HL-60/S4 (cell line): ENCODE measurements at regions not wholly inside any gene's neighbourhood (a gene's known extent, or its start where the extent isn't known, plus 50 kb on each side); places are given as distances from the start of the nearest gene placed in this dataset.

Source experiments
- in situ Hi-C: fragments of 300-500 bp; cut with MboI; formaldehyde crosslinking; loops from 2 replicates; pipeline ENCODE4 v1.14.3; 2022; ENCODE audit warnings: low sequenced_read_pairs

DNA sequence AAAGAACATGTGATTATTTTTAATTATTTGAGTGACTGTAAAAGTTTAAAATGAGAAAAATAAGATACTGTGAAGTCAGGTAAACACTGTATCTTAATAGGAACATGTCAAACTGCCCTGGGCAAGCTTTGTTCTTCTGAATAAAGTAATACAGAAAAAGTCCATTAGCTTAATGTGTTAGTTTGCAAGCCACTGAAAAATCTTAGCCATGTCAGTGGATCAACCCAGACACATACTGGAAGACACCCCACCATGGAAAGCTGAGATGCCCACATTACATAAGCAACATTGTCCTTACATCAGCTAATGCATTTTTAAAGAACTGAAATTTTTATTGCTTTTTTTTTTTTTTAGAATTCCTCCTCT lies 155.2 kb downstream of the BBOX1 start:
- in situ Hi-C loops, result loop anchor here (25.0 kb wide), 1 partner anchor 266 kb away; the partner anchor contains the start of gene LGR4

DNA sequence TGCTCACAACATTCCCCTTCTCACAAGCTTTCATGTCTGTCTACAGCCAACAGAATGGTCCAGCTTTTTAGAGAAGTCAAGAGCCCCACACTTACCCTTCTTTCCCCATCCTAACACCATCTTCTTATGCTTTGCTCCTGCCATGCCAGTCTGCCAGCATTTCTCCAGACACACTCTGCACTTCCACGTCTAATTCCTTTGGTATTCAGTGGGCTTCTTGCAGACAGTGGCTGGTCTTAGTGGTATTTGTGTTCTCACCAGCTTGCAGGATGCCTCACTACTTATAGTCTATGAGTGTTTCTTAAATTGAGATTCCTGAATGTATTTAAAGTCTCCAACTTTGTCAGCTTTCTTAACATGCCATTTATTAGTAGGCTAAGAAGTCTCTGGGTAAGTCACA lies 154.4 kb downstream of the BBOX1 start:
- in situ Hi-C loops, result loop anchor here (25.0 kb wide), 1 partner anchor 267 kb away; the partner anchor contains the start of gene LGR4

DNA sequence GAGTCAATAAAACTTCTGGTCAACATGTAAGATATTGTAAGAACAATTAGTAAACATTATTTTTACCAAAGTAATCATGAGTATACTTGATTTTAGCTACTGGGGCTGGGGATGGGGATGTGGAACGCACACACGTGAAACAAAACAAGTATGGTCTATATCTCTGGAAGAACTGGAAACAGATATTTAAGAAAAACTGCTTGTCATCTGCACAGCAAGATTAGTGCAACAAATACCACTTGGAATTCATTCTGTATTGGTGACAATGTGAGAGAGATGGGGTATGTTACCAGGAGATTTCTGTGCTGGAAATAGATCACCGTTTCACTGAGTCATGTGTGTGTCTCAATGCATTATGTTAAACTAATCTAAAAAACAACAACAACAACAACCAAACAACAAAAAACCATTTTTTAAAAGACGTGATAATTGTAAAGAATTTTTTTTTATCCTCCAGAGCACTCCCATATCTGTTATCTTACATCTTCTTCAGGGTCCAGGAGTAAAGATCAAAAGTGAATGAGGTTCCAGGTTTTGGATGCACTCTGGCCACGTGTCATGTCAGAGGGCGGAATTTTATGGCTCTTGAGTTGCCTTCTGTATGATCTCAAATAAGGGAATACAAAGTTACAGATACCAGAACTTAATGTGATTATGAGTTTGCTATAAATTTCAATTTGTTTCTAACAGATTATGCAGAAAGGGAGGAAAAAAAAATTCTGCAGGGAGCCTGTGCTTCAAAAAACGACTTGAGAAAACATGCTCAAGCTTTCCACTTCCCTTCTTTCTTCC lies 153.0 kb downstream of the BBOX1 start:
- in situ Hi-C loops, result loop anchor here (25.0 kb wide), 1 partner anchor 269 kb away; the partner anchor contains the start of gene LGR4

DNA sequence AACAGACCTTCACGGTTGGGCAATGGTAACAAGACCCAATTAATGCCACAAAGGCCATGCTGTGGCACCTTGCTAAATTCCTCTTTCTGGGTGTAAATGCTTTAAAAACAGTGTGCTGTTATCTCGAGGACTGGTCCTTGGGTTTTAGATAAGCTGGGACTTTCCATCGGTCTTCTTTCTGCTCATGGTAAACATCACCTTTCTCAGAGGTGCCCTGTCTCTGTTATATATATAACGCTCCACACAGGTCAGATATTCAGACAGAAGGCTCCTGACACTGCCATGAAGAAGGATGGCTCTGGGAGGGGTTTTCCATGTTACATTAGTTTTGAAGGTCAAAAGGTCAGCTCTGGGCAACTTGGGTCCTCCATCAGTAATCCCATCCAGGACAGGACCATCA lies 151.6 kb downstream of the BBOX1 start:
- in situ Hi-C loops, result loop anchor here (25.0 kb wide), 1 partner anchor 270 kb away; the partner anchor contains the start of gene LGR4

DNA sequence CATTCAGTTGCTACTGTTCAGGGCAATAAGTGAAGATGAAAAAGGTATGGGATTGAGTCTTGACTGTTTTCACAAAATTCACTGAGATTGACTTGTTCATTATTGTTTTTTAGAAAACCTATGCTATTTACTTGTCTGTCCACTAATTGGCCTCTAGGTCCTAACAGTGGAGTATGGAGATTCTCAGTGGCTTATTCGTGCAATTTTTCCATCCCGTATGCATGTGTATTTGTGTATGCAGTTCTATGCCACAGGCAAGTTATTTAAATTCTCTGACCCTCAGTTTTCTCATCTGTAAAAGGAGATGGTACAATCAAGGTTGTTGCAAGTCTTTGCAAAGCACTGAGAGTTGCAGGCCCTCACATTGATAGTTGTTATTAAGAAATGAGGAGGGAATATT lies 151.0 kb downstream of the BBOX1 start:
- in situ Hi-C loops, result loop anchor here (25.0 kb wide), 1 partner anchor 271 kb away; the partner anchor contains the start of gene LGR4

DNA sequence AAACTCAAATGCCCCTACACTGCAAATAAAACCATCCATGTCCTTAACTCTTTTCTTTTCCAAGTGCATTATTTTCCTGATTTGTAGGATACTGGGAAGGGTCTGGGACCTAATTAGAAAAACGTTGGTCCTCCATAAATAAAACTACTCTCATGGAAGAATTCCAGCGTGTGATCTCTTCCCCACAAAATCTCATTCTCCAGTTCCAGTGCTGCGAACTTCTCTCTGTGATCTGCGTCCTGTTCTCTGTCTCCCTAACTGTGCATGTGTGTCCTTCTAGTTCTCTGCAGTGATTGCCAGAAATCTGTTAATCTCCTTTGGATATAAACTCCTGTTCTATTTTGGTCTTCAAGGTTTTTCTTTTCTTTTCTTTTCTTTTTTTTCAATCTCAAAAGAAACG lies 148.1 kb downstream of the BBOX1 start:
- in situ Hi-C loops, result loop anchor here (25.0 kb wide), 1 partner anchor 274 kb away; the partner anchor contains the start of gene LGR4

DNA sequence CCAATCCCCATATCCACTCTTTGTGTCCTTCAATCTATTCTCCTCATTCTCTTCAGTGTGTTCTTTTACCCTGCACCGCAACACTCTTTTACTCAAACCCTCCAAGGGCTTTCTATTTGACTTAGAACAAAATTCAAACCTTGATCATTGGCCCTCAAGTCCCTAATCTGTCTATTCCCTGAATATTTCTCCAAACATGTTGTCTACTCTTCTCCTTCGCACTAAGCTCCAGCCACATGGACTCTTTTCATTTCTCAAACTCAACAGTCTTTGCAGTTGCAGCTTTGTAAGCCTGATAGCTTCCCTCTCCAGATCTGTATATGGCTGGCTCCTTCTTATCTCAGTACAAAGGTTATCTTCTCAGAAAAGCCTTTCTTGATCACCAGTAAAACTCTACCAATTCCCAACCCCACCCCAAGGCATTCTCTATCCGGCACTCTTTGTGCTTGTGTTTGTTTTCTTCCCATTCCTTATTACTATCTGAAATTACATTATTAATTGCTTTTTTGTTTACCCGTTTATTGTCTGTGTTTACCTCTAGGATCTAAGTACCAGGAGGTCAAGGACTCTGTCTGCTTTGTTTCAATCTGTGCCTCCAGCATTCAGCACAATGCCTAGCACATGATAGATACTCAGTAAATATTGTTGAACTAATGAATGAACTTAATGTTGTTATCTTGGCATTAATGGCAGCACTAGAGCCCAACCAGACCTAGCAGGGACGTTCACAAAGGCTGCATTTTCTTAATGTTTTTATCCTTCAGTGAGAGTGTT lies 147.4 kb downstream of the BBOX1 start:
- in situ Hi-C loops, result loop anchor here (25.0 kb wide), 1 partner anchor 274 kb away; the partner anchor contains the start of gene LGR4

DNA sequence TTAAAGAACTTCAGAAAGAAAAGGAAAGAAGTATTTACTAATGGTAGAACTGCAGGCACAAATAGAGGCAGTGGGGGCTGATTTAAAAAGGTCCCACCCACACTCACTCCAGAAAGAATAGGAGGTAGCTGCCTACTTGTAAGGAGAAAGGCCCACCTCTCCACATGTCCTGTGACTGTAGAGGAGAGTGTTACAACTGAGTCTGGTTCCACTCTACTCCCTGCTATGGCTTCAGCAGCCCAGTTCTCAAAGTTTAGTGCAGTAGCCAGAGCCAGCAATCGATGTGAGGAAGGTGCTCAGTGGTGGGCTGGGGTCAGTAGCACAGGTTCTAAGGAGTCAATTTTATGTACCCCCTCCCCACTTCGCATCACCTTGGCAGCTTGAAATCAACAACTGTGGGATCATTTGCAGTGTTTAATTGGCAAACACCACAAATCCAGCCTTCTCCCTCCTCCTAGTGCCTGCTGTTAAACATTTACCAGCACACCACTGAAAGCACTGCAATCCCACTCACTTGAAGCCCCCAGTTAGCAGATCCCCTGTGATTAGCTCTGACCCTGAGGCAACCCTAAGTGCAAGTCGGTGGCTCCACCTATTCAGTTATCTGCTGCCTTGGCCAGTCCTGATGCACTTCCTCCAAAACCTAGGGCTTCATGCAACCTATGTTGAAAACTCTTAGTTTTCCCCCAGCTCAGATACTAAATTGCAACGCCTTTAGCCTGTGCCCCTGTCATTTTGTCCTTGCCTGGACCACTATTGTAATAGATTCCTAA lies 146.6 kb downstream of the BBOX1 start:
- in situ Hi-C loops, result loop anchor here (25.0 kb wide), 1 partner anchor 275 kb away; the partner anchor contains the start of gene LGR4

DNA sequence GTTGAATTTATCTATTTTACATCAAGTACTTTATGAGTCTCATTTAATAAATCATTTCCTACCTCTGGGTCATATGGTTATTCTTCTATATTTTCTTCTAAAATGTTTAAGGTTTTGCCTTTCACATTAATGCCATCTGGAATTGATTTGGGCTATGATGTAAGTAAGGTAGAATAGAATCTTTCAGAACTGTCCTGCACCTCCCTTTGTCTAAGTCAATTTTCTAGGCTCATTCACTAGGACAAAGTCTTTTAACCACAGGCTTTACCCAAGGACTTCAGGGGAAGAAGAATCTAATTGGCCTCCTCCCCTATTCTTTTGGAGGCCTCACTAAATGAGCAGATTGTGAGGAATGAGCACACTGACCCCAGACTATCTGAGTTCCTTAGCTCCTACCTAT lies 146.0 kb downstream of the BBOX1 start:
- in situ Hi-C loops, result loop anchor here (25.0 kb wide), 1 partner anchor 276 kb away; the partner anchor contains the start of gene LGR4

DNA sequence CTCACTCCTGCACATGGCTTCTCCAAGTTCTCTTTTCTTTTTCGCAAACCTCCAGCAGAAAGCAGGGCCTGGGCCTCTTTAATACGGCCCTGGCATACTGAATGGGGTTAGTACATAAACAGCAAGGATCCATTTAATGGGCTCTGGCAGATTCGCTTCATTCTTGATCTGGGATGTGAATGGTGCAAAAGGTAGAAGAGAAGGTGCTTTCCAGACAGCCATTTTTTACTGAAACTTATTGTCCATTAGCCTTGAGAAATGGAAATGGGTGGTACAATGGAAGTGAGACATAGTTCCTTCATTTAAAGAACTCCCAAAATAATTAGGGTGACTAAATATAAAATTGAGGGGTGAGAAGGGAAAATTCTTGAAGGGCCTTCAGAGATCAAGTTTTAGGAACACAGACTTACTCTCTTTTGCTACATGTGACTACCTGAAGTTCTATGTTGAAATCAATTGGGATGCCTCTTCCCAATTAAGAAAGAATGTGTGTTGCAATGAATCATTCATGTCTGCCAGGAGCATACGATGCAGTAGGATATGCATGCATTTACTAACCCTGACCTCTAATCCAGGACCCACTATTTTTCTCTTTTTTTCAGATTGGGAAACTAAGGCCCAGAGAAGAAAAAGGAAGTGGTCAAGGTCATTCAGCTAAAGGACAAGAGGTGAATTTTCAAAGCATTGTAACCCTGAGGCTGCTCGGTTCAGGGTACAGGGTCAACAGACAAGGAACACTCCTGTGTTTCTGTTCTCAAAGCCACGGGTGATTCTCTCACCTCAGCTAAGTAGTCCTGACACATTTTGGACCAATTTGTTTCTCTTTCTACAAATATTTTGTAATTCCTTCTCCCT lies 144.1 kb downstream of the BBOX1 start:
- in situ Hi-C loops, result loop anchor here (25.0 kb wide), 1 partner anchor 278 kb away; the partner anchor contains the start of gene LGR4

DNA sequence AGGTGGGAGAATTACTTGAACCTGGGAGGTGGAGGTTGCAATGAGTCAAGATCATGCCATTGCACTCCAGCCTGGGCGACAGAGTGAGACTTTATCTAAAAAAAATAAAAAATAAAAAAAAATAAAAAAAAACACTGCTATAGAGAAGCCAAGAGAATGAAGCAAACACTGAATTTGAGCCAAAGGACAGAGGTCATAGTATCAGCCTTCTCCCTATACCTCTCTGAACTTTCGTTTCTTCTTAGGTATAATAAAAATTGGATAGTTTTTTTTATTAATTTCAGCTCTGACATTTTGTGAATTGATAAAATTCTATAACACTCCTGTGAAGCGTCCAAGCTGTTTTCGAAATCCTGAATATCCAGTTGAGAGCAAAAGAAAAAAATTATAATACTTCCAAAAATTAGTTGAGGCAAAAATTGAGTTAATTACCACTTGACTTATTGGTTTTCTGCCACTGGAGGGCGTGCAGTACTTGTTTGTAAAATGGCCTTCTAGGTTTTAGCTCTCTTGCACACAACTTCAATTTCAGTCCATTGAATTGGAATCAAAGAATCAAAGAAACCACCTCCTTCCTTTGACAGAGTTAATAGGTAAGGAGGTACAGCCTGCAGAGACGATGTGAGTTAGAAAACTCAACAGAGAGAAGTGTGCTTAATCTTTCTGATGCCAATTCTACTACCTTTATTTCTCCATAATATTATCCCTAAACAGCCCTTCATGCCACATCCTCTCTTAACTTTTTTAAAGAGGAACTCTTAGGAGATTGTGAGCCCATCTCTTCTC lies 143.2 kb downstream of the BBOX1 start:
- in situ Hi-C loops, result loop anchor here (25.0 kb wide), 1 partner anchor 278 kb away; the partner anchor contains the start of gene LGR4

DNA sequence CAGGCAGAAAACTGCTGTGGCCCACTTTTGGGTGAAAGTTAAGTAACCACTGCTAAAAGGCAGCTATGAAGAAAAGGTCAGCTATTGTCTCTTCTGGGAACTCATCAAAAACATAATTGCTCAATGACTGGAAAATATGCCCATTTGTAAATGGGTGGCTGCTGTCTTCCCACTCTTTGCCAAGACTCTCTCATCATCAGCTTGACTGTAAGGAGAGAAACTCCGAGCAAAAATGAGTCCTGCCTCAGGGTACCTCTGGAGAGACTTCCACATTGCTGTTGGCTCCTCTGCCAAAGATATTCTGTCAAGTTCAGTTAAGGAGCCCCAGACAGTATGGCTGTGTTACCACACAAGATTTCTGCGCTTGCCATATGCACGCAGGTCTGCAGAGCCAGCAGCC lies 138.7 kb downstream of the BBOX1 start:
- in situ Hi-C loops, result loop anchor here (25.0 kb wide), 1 partner anchor 283 kb away; the partner anchor contains the start of gene LGR4

DNA sequence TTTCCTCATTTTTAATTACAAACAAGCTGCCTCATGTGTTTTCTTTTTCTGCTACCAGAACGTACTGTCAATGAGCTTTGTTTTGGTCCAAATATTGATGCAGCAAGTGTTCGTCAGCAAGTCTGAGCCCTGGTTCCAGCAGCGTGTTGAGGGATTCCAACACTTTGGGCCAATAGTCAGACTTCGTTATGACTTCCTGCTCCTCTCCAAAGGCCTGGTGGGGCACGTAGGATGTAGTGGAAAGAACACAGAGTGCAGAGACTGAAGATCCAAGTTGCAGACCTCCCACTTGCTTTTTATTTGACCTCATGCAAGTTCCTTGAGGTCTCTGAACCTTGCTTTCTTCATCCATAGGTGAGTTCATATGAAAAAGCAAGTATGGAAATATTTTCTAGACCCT lies 138.2 kb downstream of the BBOX1 start:
- in situ Hi-C loops, result loop anchor here (25.0 kb wide), 1 partner anchor 283 kb away; the partner anchor contains the start of gene LGR4
